GM18858 (cell line): ENCODE measurements at regions not wholly inside any gene's neighbourhood (a gene's known extent, or its start where the extent isn't known, plus 50 kb on each side); places are given as distances from the start of the nearest gene placed in this dataset.

Experiments
- ATAC-seq: cut with Tn5 transposase; IDR thresholded peaks from one replicate; pipeline ENCODE4 v1.9.1; 2021; ENCODE audit not compliant: unreplicated experiment

GRCh38 chr16:86104537-86105048, 205.6 kb downstream of the IRF8 start:
- no peak for ATAC-seq

GRCh38 chr16:86107215-86107825, 208.4 kb downstream of the IRF8 start:
- no peak for ATAC-seq

- ATAC-seq = no peak
Observed at GRCh38 chr16:86108062-86108461, 209.1 kb downstream of the IRF8 start.

GRCh38 chr16:86110134-86110533, 211.2 kb downstream of the IRF8 start:
- no peak for ATAC-seq

GRCh38 chr16:86110726-86111125, 211.8 kb downstream of the IRF8 start:
- no peak for ATAC-seq

- no peak for ATAC-seq
Observed at GRCh38 chr16:86112178-86112577, 213.2 kb downstream of the IRF8 start.

- ATAC-seq = no peak
Observed at GRCh38 chr16:86117235-86117634, 218.3 kb downstream of the IRF8 start.

- ATAC-seq = no peak
Observed at GRCh38 chr16:86117756-86118155, 218.8 kb downstream of the IRF8 start.

- ATAC-seq = no peak
Observed at GRCh38 chr16:86118467-86119307, 219.7 kb downstream of the IRF8 start.

- ATAC-seq = no peak
Observed at GRCh38 chr16:86120201-86121192, 221.5 kb downstream of the IRF8 start.

GRCh38 chr16:86121374-86122010, 222.5 kb downstream of the IRF8 start:
- ATAC-seq = no peak

GRCh38 chr16:86122681-86123342, 223.8 kb downstream of the IRF8 start:
- ATAC-seq = no peak

GRCh38 chr16:86124321-86124720, 225.4 kb downstream of the IRF8 start:
- no peak for ATAC-seq

GRCh38 chr16:86126891-86127290, 227.9 kb downstream of the IRF8 start:
- no peak for ATAC-seq

- ATAC-seq = no peak
Observed at GRCh38 chr16:86127366-86127765, 228.4 kb downstream of the IRF8 start.

- ATAC-seq = no peak
Observed at GRCh38 chr16:86128246-86128645, 229.3 kb downstream of the IRF8 start.

GRCh38 chr16:86129541-86129940, 230.6 kb downstream of the IRF8 start:
- no peak for ATAC-seq

- no peak for ATAC-seq
Observed at GRCh38 chr16:86133377-86133776, 234.4 kb downstream of the IRF8 start.

- ATAC-seq = no peak
Observed at GRCh38 chr16:86133847-86134375, 234.9 kb downstream of the IRF8 start.
